Hepatocyte (in vitro differentiated cells): ENCODE measurements at regions not wholly inside any gene's neighbourhood (a gene's known extent, or its start where the extent isn't known, plus 50 kb on each side); places are given as distances from the start of the nearest gene placed in this dataset.

Source experiments
- DNase-seq: peaks from one replicate; pipeline ENCODE4 v3.0.0-alpha.2; 2016; ENCODE audit warnings: low spot score
- H2AFZ ChIP-seq: fragments of 200-600 bp; sonication (generic); 2 replicates; pipeline ENCODE4 v1.6.0; 2016; ENCODE audit warnings: antibody characterized with exemption, mild to moderate bottlenecking
- H3K27ac ChIP-seq: fragments of 200-600 bp; sonication (generic); 2 replicates; pipeline ENCODE4 v1.5.1; 2016; ENCODE audit warnings: mild to moderate bottlenecking
- H3K27me3 ChIP-seq: fragments of 200-600 bp; sonication (generic); 2 replicates; pipeline ENCODE4 v1.6.1; 2016
- H3K36me3 ChIP-seq: fragments of 200-600 bp; sonication (generic); replicated peaks from 2 replicates; pipeline ENCODE4 v1.5.1; 2016; ENCODE audit warnings: low read depth; ENCODE audit not compliant: insufficient read depth
- H3K4me1 ChIP-seq: fragments of 200-600 bp; sonication (generic); 2 replicates; pipeline ENCODE4 v1.5.1; 2016; ENCODE audit warnings: mild to moderate bottlenecking, moderate library complexity; ENCODE audit not compliant: insufficient read depth
- H3K4me2 ChIP-seq: fragments of 200-600 bp; sonication (generic); 2 replicates; pipeline ENCODE4 v1.6.0; 2016
- H3K4me3 ChIP-seq: fragments of 200-600 bp; sonication (generic); 2 replicates; pipeline ENCODE4 v1.5.1; 2016; ENCODE audit warnings: mild to moderate bottlenecking
- H3K79me2 ChIP-seq: fragments of 200-600 bp; sonication (generic); 2 replicates; pipeline ENCODE4 v1.6.0; 2017; ENCODE audit warnings: mild to moderate bottlenecking
- H3K9me2 ChIP-seq: fragments of 200-600 bp; sonication (generic); replicated peaks from 2 replicates; pipeline ENCODE4 v1.6.0; 2017; ENCODE audit warnings: mild to moderate bottlenecking; ENCODE audit not compliant: insufficient read depth
- H3K9me3 ChIP-seq: fragments of 200-600 bp; sonication (generic); 2 replicates; pipeline ENCODE4 v1.5.1; 2016; ENCODE audit warnings: low read depth, mild to moderate bottlenecking
- H4K20me1 ChIP-seq: fragments of 200-600 bp; sonication (generic); 2 replicates; pipeline ENCODE4 v1.6.0; 2016; ENCODE audit warnings: mild to moderate bottlenecking; ENCODE audit not compliant: insufficient read depth, poor library complexity, severe bottlenecking
- CTCF ChIP-seq: fragments of 200-600 bp; sonication (generic); IDR thresholded peaks from 2 replicates; pipeline ENCODE4 v1.5.1; 2016; ENCODE audit warnings: antibody characterized with exemption, mild to moderate bottlenecking; ENCODE audit not compliant: poor library complexity
- EZH2 ChIP-seq: fragments of 200-600 bp; sonication (generic); IDR thresholded peaks from 2 replicates; pipeline ENCODE4 v1.6.1; 2016; ENCODE audit warnings: antibody characterized with exemption, mild to moderate bottlenecking, borderline replicate concordance
- EZH2phosphoT487 ChIP-seq: fragments of 200-600 bp; sonication (generic); IDR thresholded peaks from one replicate; pipeline ENCODE4 v1.6.1; 2018; ENCODE audit warnings: antibody characterized with exemption, mild to moderate bottlenecking, low read depth, moderate library complexity; ENCODE audit not compliant: unreplicated experiment, severe bottlenecking
- WGBS: methylation state at CpG from one replicate; pipeline ENCODE4 v1.1.6; 2016; ENCODE audit warnings: low lambda C conversion rate; ENCODE audit errors: missing lambda C conversion rate; 5-methylcytosine and 5-hydroxymethylcytosine counted together

DNA sequence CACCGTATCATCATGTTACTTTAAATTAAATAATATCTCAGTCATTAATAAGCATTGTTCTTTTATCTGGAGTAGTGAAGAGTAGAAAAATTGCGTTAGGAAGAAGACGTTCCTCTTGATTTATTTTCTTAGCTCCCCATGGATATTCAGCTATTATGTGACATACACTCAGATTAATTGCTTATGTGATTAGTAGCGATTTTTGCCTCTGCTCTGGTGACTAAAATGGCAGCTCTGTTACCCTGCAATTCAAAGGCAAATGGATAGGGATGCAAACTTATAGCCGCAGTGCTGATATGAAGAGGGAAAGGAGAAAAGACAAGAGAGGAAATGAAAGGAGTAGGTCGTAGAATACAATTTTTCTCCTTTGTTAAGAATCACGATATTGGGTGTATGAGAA lies 188.4 kb upstream of the MALRD1 start:
- Histone ChIP-seq H3K4me2 (no peak overlapping the region), H3K9me2 (no peaks in the 10 kb centered on the region), H2AFZ (no peak overlapping the region), H3K36me3 (no peaks in the 10 kb centered on the region), H4K20me1 (no peaks in the 10 kb centered on the region), H3K4me3 (no peak overlapping the region), H3K4me1 (no peaks in the 10 kb centered on the region), H3K9me3 (no peaks in the 10 kb centered on the region), H3K27me3 (no peaks in the 10 kb centered on the region), H3K79me2 (no peaks in the 10 kb centered on the region), H3K27ac (no peak overlapping the region)
- 90% methylated on average over 7 of the region's 7 CpGs for WGBS
- no peak for DNase-seq
- TF ChIP-seq EZH2 (no peak), EZH2phosphoT487 (no peak), CTCF (no peak)

DNA sequence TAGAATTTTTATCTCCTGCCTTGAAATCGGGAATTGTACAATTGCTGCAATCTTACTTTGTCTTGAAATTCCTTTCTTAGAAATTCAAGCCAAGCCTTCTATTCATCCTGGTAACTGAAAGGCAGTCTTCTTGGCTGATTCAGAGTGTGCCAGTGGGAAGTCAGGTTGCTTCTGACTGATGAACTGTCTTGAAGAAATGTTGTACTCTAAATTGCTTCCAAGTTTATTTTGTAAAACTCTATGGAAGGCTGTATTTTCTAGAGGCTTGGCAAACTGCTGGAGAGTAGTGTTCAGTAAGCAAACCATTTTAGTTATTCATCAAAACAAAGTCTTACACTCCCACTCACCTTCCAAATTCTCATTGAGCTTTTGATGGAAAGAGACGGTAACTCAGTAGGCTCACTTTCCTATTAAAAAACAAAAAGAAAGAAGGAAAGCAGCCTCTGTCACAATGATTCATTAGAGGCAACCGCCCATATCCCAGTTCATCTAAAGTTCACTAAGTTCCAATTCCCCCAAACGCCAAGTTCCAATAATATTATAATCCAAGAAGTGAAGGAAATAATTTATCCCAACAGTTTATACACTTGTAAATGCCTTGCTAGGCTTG lies 187.9 kb upstream of the MALRD1 start:
- Histone ChIP-seq H3K9me2 (no peaks in the 10 kb centered on the region), H3K4me3 (no peak overlapping the region), H4K20me1 (no peaks in the 10 kb centered on the region), H3K36me3 (no peaks in the 10 kb centered on the region), H3K79me2 (no peaks in the 10 kb centered on the region), H2AFZ (no peak overlapping the region), H3K9me3 (no peaks in the 10 kb centered on the region), H3K4me2 (no peak overlapping the region), H3K27me3 (no peaks in the 10 kb centered on the region), H3K4me1 (no peaks in the 10 kb centered on the region), H3K27ac (no peak overlapping the region)
- TF ChIP-seq CTCF, result no peak
- no peak for TF ChIP-seq EZH2phosphoT487
- TF ChIP-seq EZH2, result no peak
- WGBS, result 82% methylated on average over 4 of the region's 4 CpGs
- no peak for DNase-seq

- Histone ChIP-seq H3K36me3 (no peaks in the 10 kb centered on the region), H3K9me2 (no peaks in the 10 kb centered on the region), H3K9me3 (no peaks in the 10 kb centered on the region), H2AFZ (no peak overlapping the region), H3K4me3 (no peak overlapping the region), H4K20me1 (no peaks in the 10 kb centered on the region), H3K27ac (no peak overlapping the region), H3K4me1 (no peaks in the 10 kb centered on the region), H3K4me2 (no peak overlapping the region), H3K79me2 (no peaks in the 10 kb centered on the region), H3K27me3 (no peaks in the 10 kb centered on the region)
- WGBS, result 95% methylated on average over 2 of the region's 2 CpGs
- TF ChIP-seq EZH2phosphoT487 (no peak), EZH2 (no peak), CTCF (no peak)
- no peak for DNase-seq
Measured at GRCh38 chr10:18861382-18861781, 187.2 kb upstream of the MALRD1 start.

DNA sequence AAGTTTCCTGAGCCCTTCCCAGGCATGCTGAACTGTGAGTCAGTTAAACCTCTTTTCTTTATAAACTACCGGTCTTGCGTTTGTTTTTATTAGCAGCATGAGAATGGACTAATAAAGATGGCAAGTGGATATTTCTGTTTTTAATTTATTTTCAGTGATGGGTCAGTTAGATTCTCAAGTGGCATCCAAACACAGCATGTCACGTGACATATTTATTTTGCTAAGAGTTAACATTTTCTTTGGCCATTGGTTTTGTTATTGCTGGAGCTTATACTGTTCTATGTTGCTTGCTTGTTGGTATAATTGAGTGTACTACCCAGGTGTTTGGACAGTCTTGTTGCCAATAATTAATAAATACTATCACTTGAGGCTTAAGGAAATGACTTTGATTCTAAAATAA lies 181.7 kb upstream of the MALRD1 start:
- no peaks in the 10 kb centered on the region for H3K9me3 ChIP-seq
- H3K27me3 ChIP-seq, result no peaks in the 10 kb centered on the region
- no peak overlapping the region for H3K4me3 ChIP-seq
- no peak overlapping the region for H2AFZ ChIP-seq
- no peaks in the 10 kb centered on the region for H3K4me1 ChIP-seq
- WGBS, result 81% methylated on average over 3 of the region's 3 CpGs
- H3K4me2 ChIP-seq, result no peak overlapping the region
- no peak for TF ChIP-seq CTCF
- TF ChIP-seq EZH2, result no peak
- TF ChIP-seq EZH2phosphoT487, result no peak
- no peak overlapping the region for H3K27ac ChIP-seq
- H3K9me2 ChIP-seq, result no peaks in the 10 kb centered on the region
- no peaks in the 10 kb centered on the region for H3K36me3 ChIP-seq
- DNase-seq, result no peak
- no peaks in the 10 kb centered on the region for H4K20me1 ChIP-seq
- H3K79me2 ChIP-seq, result no peaks in the 10 kb centered on the region
